MCF 10A (cell line): ENCODE measurements at regions not wholly inside any gene's neighbourhood (a gene's known extent, or its start where the extent isn't known, plus 50 kb on each side); places are given as distances from the start of the nearest gene placed in this dataset.

Source experiments
- BruUV-seq: library from RNA; stranded (reverse); fragments of 400-500 nt; replicated peaks from 2 replicates; lab custom pipeline; 2021; lab: Mats Ljungman, UMichigan
- CTCF ChIA-PET: fragments of 300-600 bp; sonication (Branson Sonifier 250); formaldehyde crosslinking; extraction: SDS; loops from one replicate; lab custom pipeline; 2021; ENCODE audit warnings: antibody characterized with exemption, inconsistent platforms; lab: Yijun Ruan, JAX
- POLR2A ChIA-PET: fragments of 300-600, 350-650 bp; sonication (Branson Sonifier 250); formaldehyde crosslinking; extraction: SDS; loops from one replicate; lab custom pipeline; 2020; ENCODE audit warnings: antibody characterized with exemption, inconsistent platforms; lab: Yijun Ruan, JAX
- DNase-seq: peaks from one replicate; pipeline ENCODE4 v3.0.0-alpha.2; 2018; ENCODE audit not compliant: unreplicated experiment
- H3K27ac Mint-ChIP-seq: one replicate; pipeline ENCODE4 v1.8.0; 2022; ENCODE audit warnings: mild to moderate bottlenecking, low read depth, mixed read lengths; ENCODE audit not compliant: unreplicated experiment
- H3K27me3 Mint-ChIP-seq: one replicate; pipeline ENCODE4 v1.8.0; 2022; ENCODE audit warnings: mixed read lengths; ENCODE audit not compliant: insufficient read depth, unreplicated experiment
- H3K36me3 Mint-ChIP-seq: one replicate; pipeline ENCODE4 v1.8.0; 2022; ENCODE audit warnings: mild to moderate bottlenecking, moderate library complexity, mixed read lengths; ENCODE audit not compliant: insufficient read depth, unreplicated experiment
- H3K4me1 Mint-ChIP-seq: one replicate; pipeline ENCODE4 v1.8.0; 2022; ENCODE audit warnings: mixed read lengths; ENCODE audit not compliant: insufficient read depth, unreplicated experiment
- H3K4me3 Mint-ChIP-seq: one replicate; pipeline ENCODE4 v1.8.0; 2022; ENCODE audit warnings: mild to moderate bottlenecking, moderate library complexity, mixed read lengths; ENCODE audit not compliant: unreplicated experiment
- H3K9me3 Mint-ChIP-seq: one replicate; pipeline ENCODE4 v1.8.0; 2022; ENCODE audit warnings: mixed read lengths; ENCODE audit not compliant: unreplicated experiment
- CTCF ChIP-seq: fragments of 200-600 bp; IDR thresholded peaks from one replicate; pipeline ENCODE4 v1.8.0; 2022; ENCODE audit warnings: antibody characterized with exemption, mild to moderate bottlenecking; ENCODE audit not compliant: unreplicated experiment
- intact Hi-C: fragments of 100-400 bp; cut with micrococcal nuclease; formaldehyde crosslinking; loops from 2 replicates; pipeline ENCODE4 v1.14.1; 2022

GRCh38 chr9:103266064-103266463, 270.9 kb downstream of the CYLC2 start:
- intact Hi-C loops: no loop called here
- H3K27ac Mint-ChIP-seq: no peak overlapping the region
- H3K27me3 Mint-ChIP-seq: no peaks in the 10 kb centered on the region
- no peaks in the 10 kb centered on the region for H3K4me1 Mint-ChIP-seq
- TF ChIP-seq CTCF: no peak
- H3K36me3 Mint-ChIP-seq: no peaks in the 10 kb centered on the region
- H3K4me3 Mint-ChIP-seq: no peak overlapping the region
- peaks cover 7% of the 10 kb centered on the region for H3K9me3 Mint-ChIP-seq
- ChIA-PET CTCF (interaction anchor here (0.6 kb wide), 1 partner anchor 942 kb away, joined by 3 read pairs; no protein-coding TSS in a partner anchor), POLR2A (no interaction called here)
- DNase-seq: no peak
- BruUV-seq: no TSS peak

GRCh38 chr9:103277240-103277639, 282.1 kb downstream of the CYLC2 start:
- H3K27me3 Mint-ChIP-seq: no peaks in the 10 kb centered on the region
- POLR2A ChIA-PET: no interaction called here
- H3K36me3 Mint-ChIP-seq: no peaks in the 10 kb centered on the region
- H3K4me1 Mint-ChIP-seq: no peaks in the 10 kb centered on the region
- no peak overlapping the region for H3K27ac Mint-ChIP-seq
- DNase-seq: no peak
- no peaks in the 10 kb centered on the region for H3K9me3 Mint-ChIP-seq
- no TSS peak for BruUV-seq
- intact Hi-C loops: no loop called here
- CTCF ChIA-PET: no interaction called here
- TF ChIP-seq CTCF: no peak
- no peak overlapping the region for H3K4me3 Mint-ChIP-seq

GRCh38 chr9:103281126-103281525, 286.0 kb downstream of the CYLC2 start:
- TF ChIP-seq CTCF: no peak
- BruUV-seq: no TSS peak
- H3K4me1 Mint-ChIP-seq: no peaks in the 10 kb centered on the region

GRCh38 chr9:103287361-103287760, 292.2 kb downstream of the CYLC2 start:
- Mint-ChIP-seq H3K36me3 (no peaks in the 10 kb centered on the region), H3K4me3 (no peak overlapping the region), H3K27me3 (no peaks in the 10 kb centered on the region), H3K4me1 (no peaks in the 10 kb centered on the region), H3K9me3 (no peaks in the 10 kb centered on the region), H3K27ac (no peak overlapping the region)
- POLR2A ChIA-PET: no interaction called here
- CTCF ChIA-PET: interaction anchor here (0.7 kb wide), 1 partner anchor 104 kb away, joined by 3 read pairs; no protein-coding TSS in a partner anchor
- no peak for DNase-seq
- no peak for TF ChIP-seq CTCF
- BruUV-seq: no TSS peak
- intact Hi-C loops: no loop called here

More at GRCh38 chr9:103281126-103281525, 286.0 kb downstream of the CYLC2 start:
- Mint-ChIP-seq H3K4me3 (no peak overlapping the region), H3K36me3 (no peaks in the 10 kb centered on the region), H3K27ac (no peak overlapping the region), H3K27me3 (no peaks in the 10 kb centered on the region), H3K9me3 (no peaks in the 10 kb centered on the region)
- intact Hi-C loops: no loop called here
- DNase-seq: no peak
- ChIA-PET POLR2A (interaction anchor here (0.6 kb wide), 1 partner anchor 387 kb away, joined by 3 read pairs; no protein-coding TSS in a partner anchor), CTCF (no interaction called here)
